GM23248 (cell line): ENCODE measurements at regions not wholly inside any gene's neighbourhood (a gene's known extent, or its start where the extent isn't known, plus 50 kb on each side); places are given as distances from the start of the nearest gene placed in this dataset.
A peak's percentile ranks its signal among the peaks of the same experiment; 100 is the strongest.

ENCODE experiments used
- DNase-seq: peaks from one replicate; pipeline ENCODE4 v3.0.0-alpha.2; 2015
- H2AFZ ChIP-seq: fragments of 200-600 bp; sonication (generic); 2 replicates; pipeline ENCODE4 v1.6.1; 2016; ENCODE audit warnings: antibody characterized with exemption
- H3F3A ChIP-seq: fragments of 200-600 bp; sonication (generic); 2 replicates; pipeline ENCODE4 v1.6.1; 2016; ENCODE audit warnings: mild to moderate bottlenecking, antibody characterized with exemption, mixed run types; ENCODE audit not compliant: insufficient read depth
- H3K27ac ChIP-seq: fragments of 200-600 bp; sonication (generic); 2 replicates; pipeline ENCODE4 v1.5.1; 2016; ENCODE audit warnings: mild to moderate bottlenecking
- H3K27me3 ChIP-seq: fragments of 200-600 bp; sonication (generic); replicated peaks from 2 replicates; pipeline ENCODE4 v1.6.1; 2016; ENCODE audit warnings: mild to moderate bottlenecking; ENCODE audit not compliant: insufficient read depth
- H3K36me3 ChIP-seq: fragments of 200-600 bp; sonication (generic); 2 replicates; pipeline ENCODE4 v1.6.1; 2016; ENCODE audit warnings: low read depth, mild to moderate bottlenecking
- H3K4me1 ChIP-seq: fragments of 200-600 bp; sonication (generic); 2 replicates; pipeline ENCODE4 v1.6.1; 2016; ENCODE audit warnings: mild to moderate bottlenecking; ENCODE audit not compliant: insufficient read depth
- H3K4me2 ChIP-seq: fragments of 200-600 bp; sonication (generic); one replicate; pipeline ENCODE4 v1.6.1; 2016; ENCODE audit warnings: mild to moderate bottlenecking; ENCODE audit not compliant: unreplicated experiment
- H3K4me3 ChIP-seq: fragments of 200-600 bp; sonication (generic); 2 replicates; pipeline ENCODE4 v1.5.1; 2016; ENCODE audit warnings: mild to moderate bottlenecking
- H3K79me2 ChIP-seq: fragments of 200-600 bp; sonication (generic); 2 replicates; pipeline ENCODE4 v1.6.1; 2016; ENCODE audit warnings: mild to moderate bottlenecking; ENCODE audit not compliant: insufficient read depth
- H3K9ac ChIP-seq: fragments of 200-600 bp; sonication (generic); 2 replicates; pipeline ENCODE4 v1.6.1; 2016; ENCODE audit warnings: mild to moderate bottlenecking
- H3K9me2 ChIP-seq: fragments of 200-600 bp; sonication (generic); 2 replicates; pipeline ENCODE4 v1.6.1; 2016; ENCODE audit warnings: mixed run types, mild to moderate bottlenecking, moderate library complexity; ENCODE audit not compliant: insufficient read depth
- H3K9me3 ChIP-seq: fragments of 200-600 bp; sonication (generic); one replicate; pipeline ENCODE4 v1.6.1; 2017; ENCODE audit warnings: low read depth
- H4K20me1 ChIP-seq: fragments of 200-600 bp; sonication (generic); 2 replicates; pipeline ENCODE4 v1.6.0; 2016; ENCODE audit not compliant: insufficient read depth
- EZH2 ChIP-seq: fragments of 200-600 bp; sonication (generic); IDR thresholded peaks from 2 replicates; pipeline ENCODE4 v1.6.1; 2018; ENCODE audit warnings: antibody characterized with exemption, mild to moderate bottlenecking; ENCODE audit not compliant: insufficient read depth, poor library complexity, severe bottlenecking
- EZH2phosphoT487 ChIP-seq: fragments of 200-600 bp; sonication (generic); IDR thresholded peaks from 2 replicates; pipeline ENCODE4 v1.6.1; 2018; ENCODE audit warnings: antibody characterized with exemption, moderate library complexity, mild to moderate bottlenecking, low read depth; ENCODE audit not compliant: insufficient read depth
- WGBS, 2 experiments: methylation state at CpG; one replicate each; pipeline ENCODE4 v1.1.6; 2015 to 2017; ENCODE audit warnings: low lambda C conversion rate in 2 of 2, low coverage in 1 of 2; ENCODE audit errors: missing lambda C conversion rate in 2 of 2; 5-methylcytosine and 5-hydroxymethylcytosine counted together
- in situ Hi-C: fragments of 300-500 bp; cut with MboI; formaldehyde crosslinking; loops from 2 replicates; pipeline ENCODE4 v1.15.0; 2020

- H3K9me2 ChIP-seq, result no peaks in the 10 kb centered on the region
- in situ Hi-C loops, result no loop called here
- no peak overlapping the region for H3K27ac ChIP-seq
- DNase-seq, result no peak
- H3K36me3 ChIP-seq, result no peaks in the 10 kb centered on the region
- H3K79me2 ChIP-seq, result no peaks in the 10 kb centered on the region
- H3F3A ChIP-seq, result no peaks in the 10 kb centered on the region
- no peaks in the 10 kb centered on the region for H4K20me1 ChIP-seq
- H3K9ac ChIP-seq, result no peak overlapping the region
- H3K9me3 ChIP-seq, result no peaks in the 10 kb centered on the region
- no peaks in the 10 kb centered on the region for H3K4me1 ChIP-seq
- no peak for TF ChIP-seq EZH2
- TF ChIP-seq EZH2phosphoT487, result no peak
- 24 to 30% methylated on average over 2 of the region's 2 CpGs for WGBS, 2 experiments
- H3K27me3 ChIP-seq, result no peaks in the 10 kb centered on the region
- H3K4me2 ChIP-seq, result no peak overlapping the region
- no peak overlapping the region for H3K4me3 ChIP-seq
- H2AFZ ChIP-seq, result no peak overlapping the region
Measured at GRCh38 chr10:36903040-36903439, 222.4 kb upstream of the ANKRD30A start.

GRCh38 chr10:36899652-36900051 lies 225.7 kb upstream of the ANKRD30A start:
- no peaks in the 10 kb centered on the region for H3K36me3 ChIP-seq
- H3K9me3 ChIP-seq, result no peaks in the 10 kb centered on the region
- in situ Hi-C loops, result no loop called here
- DNase-seq, result no peak
- no peak overlapping the region for H2AFZ ChIP-seq
- WGBS, 2 experiments, result 31 to 45% methylated on average over 5 of the region's 5 CpGs
- H3K27me3 ChIP-seq, result no peaks in the 10 kb centered on the region
- no peaks in the 10 kb centered on the region for H3K9me2 ChIP-seq
- H3K79me2 ChIP-seq, result no peaks in the 10 kb centered on the region
- no peaks in the 10 kb centered on the region for H3K4me1 ChIP-seq
- H3K9ac ChIP-seq, result no peak overlapping the region
- H4K20me1 ChIP-seq, result no peaks in the 10 kb centered on the region
- H3K27ac ChIP-seq, result no peak overlapping the region
- no peaks in the 10 kb centered on the region for H3F3A ChIP-seq
- no peak for TF ChIP-seq EZH2phosphoT487
- no peak for TF ChIP-seq EZH2
- no peak overlapping the region for H3K4me3 ChIP-seq
- H3K4me2 ChIP-seq, result no peak overlapping the region

- peak; percentile 24 for DNase-seq
- in situ Hi-C loops, result no loop called here
- 23 to 28% methylated on average over 6 of the region's 6 CpGs for WGBS, 2 experiments
- no peaks in the 10 kb centered on the region for H3F3A ChIP-seq
- H3K4me2 ChIP-seq, result no peak overlapping the region
- H3K4me1 ChIP-seq, result no peaks in the 10 kb centered on the region
- H3K36me3 ChIP-seq, result no peaks in the 10 kb centered on the region
- H3K9me2 ChIP-seq, result no peaks in the 10 kb centered on the region
- no peak overlapping the region for H3K9ac ChIP-seq
- no peaks in the 10 kb centered on the region for H3K9me3 ChIP-seq
- no peak overlapping the region for H3K4me3 ChIP-seq
- no peaks in the 10 kb centered on the region; the same call in 1 of the 2 replicates for H3K27me3 ChIP-seq
- no peak overlapping the region for H3K27ac ChIP-seq
- H3K79me2 ChIP-seq, result no peaks in the 10 kb centered on the region
- TF ChIP-seq EZH2phosphoT487, result no peak
- no peak for TF ChIP-seq EZH2
- H4K20me1 ChIP-seq, result no peaks in the 10 kb centered on the region
- H2AFZ ChIP-seq, result no peak overlapping the region
Measured at GRCh38 chr10:36888925-36889573, 236.3 kb upstream of the ANKRD30A start.

GRCh38 chr10:36886303-36886891 lies 239.0 kb upstream of the ANKRD30A start:
- peaks cover 5% of the 10 kb centered on the region; the same call in 1 of the 2 replicates for H3K27me3 ChIP-seq
- no peak for TF ChIP-seq EZH2phosphoT487
- TF ChIP-seq EZH2, result no peak
- no peak overlapping the region for H3K9ac ChIP-seq
- H3K9me3 ChIP-seq, result no peaks in the 10 kb centered on the region
- H4K20me1 ChIP-seq, result no peaks in the 10 kb centered on the region
- no peaks in the 10 kb centered on the region for H3K79me2 ChIP-seq
- no peak overlapping the region for H2AFZ ChIP-seq
- no peaks in the 10 kb centered on the region for H3F3A ChIP-seq
- in situ Hi-C loops, result no loop called here
- H3K27ac ChIP-seq, result no peak overlapping the region
- WGBS, 2 experiments, result 42 to 46% methylated on average over 8 of the region's 8 CpGs
- no peak overlapping the region for H3K4me2 ChIP-seq
- H3K4me1 ChIP-seq, result no peaks in the 10 kb centered on the region
- no peaks in the 10 kb centered on the region for H3K9me2 ChIP-seq
- DNase-seq, result no peak
- no peak overlapping the region for H3K4me3 ChIP-seq
- H3K36me3 ChIP-seq, result no peaks in the 10 kb centered on the region

- H3K4me3 ChIP-seq, result no peak overlapping the region
- H3K9me2 ChIP-seq, result no peaks in the 10 kb centered on the region
- WGBS, 2 experiments, result 63 to 73% methylated on average over 5 of the region's 5 CpGs
- no peaks in the 10 kb centered on the region for H3K9me3 ChIP-seq
- no peak overlapping the region for H3K27ac ChIP-seq
- H2AFZ ChIP-seq, result no peak overlapping the region
- no peaks in the 10 kb centered on the region for H3K4me1 ChIP-seq
- H4K20me1 ChIP-seq, result no peaks in the 10 kb centered on the region
- no peak for DNase-seq
- no peak overlapping the region for H3K9ac ChIP-seq
- no peak for TF ChIP-seq EZH2
- no peak for TF ChIP-seq EZH2phosphoT487
- no peaks in the 10 kb centered on the region for H3K79me2 ChIP-seq
- no peaks in the 10 kb centered on the region for H3K36me3 ChIP-seq
- in situ Hi-C loops, result no loop called here
- H3K27me3 ChIP-seq, result peaks cover 5% of the 10 kb centered on the region; the same call in 1 of the 2 replicates
- no peak overlapping the region for H3K4me2 ChIP-seq
- H3F3A ChIP-seq, result no peaks in the 10 kb centered on the region
Measured at GRCh38 chr10:36885746-36886145, 239.7 kb upstream of the ANKRD30A start.
